ENCODE measurements at regions not wholly inside any gene's neighbourhood (a gene's known extent, or its start where the extent isn't known, plus 50 kb on each side); places are given as distances from the start of the nearest gene placed in this dataset.

- dilution Hi-C loops (cut with MboI; ENCODE audit: extremely low pct_ligation_motif_present, low sequenced_read_pairs) = no loop called here
- no peak overlapping the region for H3K4me3 ChIP-seq (replicated peaks in 1 of 3; ENCODE audit: insufficient read depth in 1 of 3, low read depth in 1 of 3, low read length in 3 of 3)
- no peak for FAIRE-seq
- TF ChIP-seq, protein P1, sequence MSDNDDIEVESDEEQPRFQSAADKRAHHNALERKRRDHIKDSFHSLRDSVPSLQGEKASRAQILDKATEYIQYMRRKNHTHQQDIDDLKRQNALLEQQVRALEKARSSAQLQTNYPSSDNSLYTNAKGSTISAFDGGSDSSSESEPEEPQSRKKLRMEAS (IDR thresholded peaks at IDR 0.05; ENCODE audit: insufficient read depth, insufficient read length) = no peak
- TF ChIP-seq, protein P2, sequence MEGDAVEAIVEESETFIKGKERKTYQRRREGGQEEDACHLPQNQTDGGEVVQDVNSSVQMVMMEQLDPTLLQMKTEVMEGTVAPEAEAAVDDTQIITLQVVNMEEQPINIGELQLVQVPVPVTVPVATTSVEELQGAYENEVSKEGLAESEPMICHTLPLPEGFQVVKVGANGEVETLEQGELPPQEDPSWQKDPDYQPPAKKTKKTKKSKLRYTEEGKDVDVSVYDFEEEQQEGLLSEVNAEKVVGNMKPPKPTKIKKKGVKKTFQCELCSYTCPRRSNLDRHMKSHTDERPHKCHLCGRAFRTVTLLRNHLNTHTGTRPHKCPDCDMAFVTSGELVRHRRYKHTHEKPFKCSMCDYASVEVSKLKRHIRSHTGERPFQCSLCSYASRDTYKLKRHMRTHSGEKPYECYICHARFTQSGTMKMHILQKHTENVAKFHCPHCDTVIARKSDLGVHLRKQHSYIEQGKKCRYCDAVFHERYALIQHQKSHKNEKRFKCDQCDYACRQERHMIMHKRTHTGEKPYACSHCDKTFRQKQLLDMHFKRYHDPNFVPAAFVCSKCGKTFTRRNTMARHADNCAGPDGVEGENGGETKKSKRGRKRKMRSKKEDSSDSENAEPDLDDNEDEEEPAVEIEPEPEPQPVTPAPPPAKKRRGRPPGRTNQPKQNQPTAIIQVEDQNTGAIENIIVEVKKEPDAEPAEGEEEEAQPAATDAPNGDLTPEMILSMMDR (IDR thresholded peaks at IDR 0.05; ENCODE audit: extremely low read depth in 1 of 2, insufficient read depth in 1 of 2, low read depth in 1 of 2, low read length in 2 of 2) = no peak
- no peaks in the 10 kb centered on the region for H3K36me3 ChIP-seq (ENCODE audit: control insufficient read depth in 2 of 2, extremely low read depth in 1 of 2, insufficient read depth in 2 of 2, low read length in 2 of 2)
- no peaks in the 10 kb centered on the region for H3K27me3 ChIP-seq (ENCODE audit: control insufficient read depth in 2 of 2, insufficient read depth in 2 of 2, low read length in 2 of 2)
- H3K9me1 ChIP-seq (replicated peaks; ENCODE audit: control insufficient read depth, extremely low read depth, insufficient read depth, low read length) = no peaks in the 10 kb centered on the region
- ChIA-PET CTCF (interaction anchor here (1.6 kb wide), 1 partner anchor 113 kb away, joined by 4 read pairs; no protein-coding TSS in a partner anchor), POLR2A (no interaction called here)
- H3K9ac ChIP-seq (replicated peaks; ENCODE audit: extremely low read depth, insufficient read depth, low read length) = no peak overlapping the region
- intact Hi-C loops (cut with micrococcal nuclease) = loop anchor here (10.0 kb wide), 1 partner anchor 1894 kb away; no protein-coding TSS in a partner anchor
- no peaks in the 10 kb centered on the region for H4K20me1 ChIP-seq (replicated peaks; ENCODE audit: control insufficient read depth, extremely low read depth, insufficient read depth, low read length)
- no peaks in the 10 kb centered on the region for H3K79me2 ChIP-seq (ENCODE audit: control insufficient read depth, insufficient read depth, low read length)
- no peak for DNase-seq (ENCODE audit: low read depth, low spot score)
- no TSS peak for BruUV-seq (replicated peaks)
- H3K4me1 ChIP-seq (ENCODE audit: control insufficient read depth, extremely low read depth, insufficient read depth, low read length) = no peaks in the 10 kb centered on the region
- no peak overlapping the region for H3K4me2 ChIP-seq (ENCODE audit: insufficient read depth, low read length)
- no peak overlapping the region for H3K27ac ChIP-seq (ENCODE audit: insufficient read depth, low read depth, low read length)
- no peaks in the 10 kb centered on the region for H3K9me3 ChIP-seq (replicated peaks; ENCODE audit: control insufficient read depth, insufficient read depth, low read length)
- no peak overlapping the region for H2AFZ ChIP-seq (ENCODE audit: low read depth, low read length)
These were observed 161.8 kb upstream of the DTNA start for GRCh38 chr18:34548120-34548972.

DNA sequence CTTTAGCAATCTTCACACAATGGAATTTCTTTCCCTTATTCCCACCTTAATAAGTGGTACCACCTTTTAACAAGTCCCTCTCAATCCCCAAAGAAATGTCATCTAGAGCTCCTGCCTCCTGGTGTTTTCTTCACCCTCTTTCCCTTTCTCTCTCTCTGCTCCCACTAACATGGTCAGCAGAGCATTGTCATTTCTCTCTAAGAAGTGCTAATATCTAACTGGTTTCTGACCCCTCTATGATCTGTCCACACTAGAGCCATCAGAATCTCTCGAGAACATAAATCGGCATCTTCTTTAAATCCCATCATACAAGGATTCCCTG is 161.2 kb upstream of the DTNA start:
- no peak overlapping the region for H3K4me2 ChIP-seq (ENCODE audit: insufficient read depth, low read length)
- no peak for DNase-seq (ENCODE audit: low read depth, low spot score)
- H3K79me2 ChIP-seq (ENCODE audit: control insufficient read depth, insufficient read depth, low read length) = no peaks in the 10 kb centered on the region
- dilution Hi-C loops (cut with MboI; ENCODE audit: extremely low pct_ligation_motif_present, low sequenced_read_pairs) (no loop called here), intact Hi-C loops (cut with micrococcal nuclease) (loop anchor here (10.0 kb wide), 1 partner anchor 1894 kb away; no protein-coding TSS in a partner anchor)
- TF ChIP-seq POLR2AphosphoS5 (IDR thresholded peaks at IDR 0.05; ENCODE audit: insufficient read depth, low read depth, low read length) (no peak), JUN (IDR thresholded peaks at IDR 0.05; ENCODE audit: borderline replicate concordance, insufficient read depth, insufficient read length, low read depth) (no peak), EZH2 (IDR thresholded peaks at IDR 0.05; ENCODE audit: borderline replicate concordance, low read depth, low read length, severe bottlenecking) (no peak), POLR2A (IDR thresholded peaks at IDR 0.05; ENCODE audit: low read depth, low read length) (no peak), MYC (IDR thresholded peaks at IDR 0.05; ENCODE audit: low read depth, low read length) (no peak), GATA2 (IDR thresholded peaks at IDR 0.05; ENCODE audit: insufficient read depth, insufficient read length, low read depth, low read length) (no peak), FOS (IDR thresholded peaks at IDR 0.05; ENCODE audit: borderline replicate concordance, insufficient read depth, low read length) (no peak)
- TF ChIP-seq, protein P2 (IDR thresholded peaks at IDR 0.05; ENCODE audit: extremely low read depth in 1 of 2, insufficient read depth in 1 of 2, low read depth in 1 of 2, low read length in 2 of 2) = no peak
- TF ChIP-seq, protein P1 (IDR thresholded peaks at IDR 0.05; ENCODE audit: insufficient read depth, insufficient read length) = no peak
- H3K27ac ChIP-seq (ENCODE audit: insufficient read depth, low read depth, low read length) = no peak overlapping the region
- ChIA-PET POLR2A (no interaction called here), CTCF (interaction anchor here (1.0 kb wide), 1 partner anchor 13 kb away, joined by 3 read pairs; no protein-coding TSS in a partner anchor)
- FAIRE-seq = no peak
- no peaks in the 10 kb centered on the region for H3K27me3 ChIP-seq (ENCODE audit: control insufficient read depth in 2 of 2, insufficient read depth in 2 of 2, low read length in 2 of 2)
- BruUV-seq (replicated peaks) = no TSS peak
- H3K9ac ChIP-seq (replicated peaks; ENCODE audit: extremely low read depth, insufficient read depth, low read length) = no peak overlapping the region
- no peak overlapping the region for H2AFZ ChIP-seq (ENCODE audit: low read depth, low read length)
- no peak overlapping the region for H3K4me3 ChIP-seq (replicated peaks in 1 of 3; ENCODE audit: insufficient read depth in 1 of 3, low read depth in 1 of 3, low read length in 3 of 3)
- no peaks in the 10 kb centered on the region for H3K4me1 ChIP-seq (ENCODE audit: control insufficient read depth, extremely low read depth, insufficient read depth, low read length)
- no peaks in the 10 kb centered on the region for H3K9me1 ChIP-seq (replicated peaks; ENCODE audit: control insufficient read depth, extremely low read depth, insufficient read depth, low read length)
- H3K9me3 ChIP-seq (replicated peaks; ENCODE audit: control insufficient read depth, insufficient read depth, low read length) = no peaks in the 10 kb centered on the region
- H4K20me1 ChIP-seq (replicated peaks; ENCODE audit: control insufficient read depth, extremely low read depth, insufficient read depth, low read length) = no peaks in the 10 kb centered on the region
- no peaks in the 10 kb centered on the region for H3K36me3 ChIP-seq (ENCODE audit: control insufficient read depth in 2 of 2, extremely low read depth in 1 of 2, insufficient read depth in 2 of 2, low read length in 2 of 2)

Data from endothelial cell of umbilical vein (primary cell).